HT-29 (cell line): ENCODE measurements at regions not wholly inside any gene's neighbourhood (a gene's known extent, or its start where the extent isn't known, plus 50 kb on each side); places are given as distances from the start of the nearest gene placed in this dataset.
"Not testable (repeated sequence)": the region's sequence is repeated elsewhere in the genome, so short reads cannot be mapped to it uniquely, and the experiment has no call there.

ENCODE experiments used
- DNase-seq: peaks from one replicate; pipeline ENCODE4 v3.0.0-alpha.2; 2015; ENCODE audit warnings: low spot score

DNA sequence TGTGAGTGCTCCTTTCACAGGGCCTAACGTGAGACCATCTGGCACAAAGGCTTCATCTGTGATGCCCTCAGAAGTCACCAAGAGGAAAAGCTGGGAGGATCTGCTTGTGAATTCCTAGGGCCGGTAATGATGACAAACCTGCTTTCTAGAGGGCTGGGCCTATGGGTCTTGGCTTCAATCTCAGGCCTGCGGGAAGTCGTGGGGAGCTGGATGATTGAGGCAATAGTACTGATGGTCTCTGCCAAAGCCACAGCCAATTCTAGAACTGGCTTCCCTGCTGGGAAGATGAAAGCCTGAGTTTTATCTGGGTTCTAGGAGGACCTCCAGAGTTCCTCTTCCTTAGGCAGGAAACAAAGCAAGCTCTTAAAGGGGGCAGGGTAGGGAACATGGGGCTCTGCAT is 102.7 kb downstream of the TMEM215 start:
- DNase-seq = no peak

GRCh38 chr9:32894485-32894884 is 106.9 kb downstream of the APTX start:
- not testable (repeated sequence) for DNase-seq

DNA sequence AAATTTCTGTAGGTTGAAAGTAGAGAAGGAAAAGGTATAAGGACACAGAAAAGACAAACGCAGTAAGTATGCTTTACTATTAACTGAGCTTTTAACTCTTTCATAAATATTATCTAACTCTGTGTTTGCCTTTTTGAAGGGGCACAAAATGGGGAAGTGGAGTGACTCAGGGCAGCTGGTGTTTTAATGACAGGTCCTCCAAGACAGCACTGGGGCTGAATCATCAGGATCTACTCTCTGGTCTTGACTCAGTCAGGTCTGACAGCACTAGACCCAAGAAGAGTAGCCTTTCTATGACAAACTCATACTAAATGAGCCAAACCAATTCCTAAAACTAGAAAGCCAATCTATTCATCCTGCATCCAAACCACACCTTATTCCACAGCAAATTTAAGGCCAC is 102.2 kb downstream of the APTX start:
- DNase-seq = no peak

- no peak for DNase-seq
Observed at GRCh38 chr9:32899761-32900160, 101.7 kb downstream of the APTX start.

DNA sequence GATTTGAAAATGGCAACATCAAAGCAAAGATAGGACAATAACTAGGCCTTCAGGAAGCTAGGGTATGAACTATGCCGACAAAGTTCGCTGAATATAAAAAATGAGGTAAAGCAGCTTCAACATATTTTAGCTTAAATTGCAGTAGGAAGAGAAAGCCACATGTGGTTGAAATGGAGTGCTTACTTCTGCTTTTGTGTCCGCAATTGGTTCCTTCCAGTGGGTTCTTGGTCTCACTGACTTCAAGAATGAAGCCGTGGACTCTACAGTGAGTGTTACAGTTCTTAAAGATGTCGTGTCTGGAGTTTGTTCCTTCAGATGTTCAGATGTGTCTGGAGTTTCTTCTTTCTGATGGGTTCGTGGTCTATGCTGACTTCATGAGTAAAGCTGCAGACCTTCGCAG is 95.2 kb downstream of the APTX start:
- DNase-seq = no peak

GRCh38 chr9:32915802-32916201 is 85.6 kb downstream of the APTX start:
- DNase-seq = no peak

DNA sequence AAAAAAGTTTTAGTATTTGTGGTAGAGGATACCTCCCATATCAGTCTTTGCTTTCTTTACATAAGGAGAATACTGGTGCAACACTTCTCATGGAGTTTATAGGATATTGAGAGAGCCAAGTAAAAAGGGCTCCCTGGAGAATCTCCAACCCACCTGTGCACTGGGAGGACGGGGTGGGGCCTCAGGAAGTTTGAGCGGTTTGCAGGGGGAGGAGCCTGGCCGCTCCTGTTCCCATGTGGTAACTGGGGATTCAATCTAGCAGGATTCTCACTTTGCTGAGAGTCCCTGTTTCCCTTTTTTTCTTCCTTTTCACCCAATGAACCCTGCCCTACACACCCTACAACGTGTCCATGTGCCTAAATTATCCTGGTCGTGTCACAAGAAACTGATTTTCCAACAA is 82.8 kb downstream of the APTX start:
- DNase-seq = no peak
